ENCODE measurements at regions not wholly inside any gene's neighbourhood (a gene's known extent, or its start where the extent isn't known, plus 50 kb on each side); places are given as distances from the start of the nearest gene placed in this dataset.
"Not testable (repeated sequence)": the region's sequence is repeated elsewhere in the genome, so short reads cannot be mapped to it uniquely, and the experiment has no call there.

DNA sequence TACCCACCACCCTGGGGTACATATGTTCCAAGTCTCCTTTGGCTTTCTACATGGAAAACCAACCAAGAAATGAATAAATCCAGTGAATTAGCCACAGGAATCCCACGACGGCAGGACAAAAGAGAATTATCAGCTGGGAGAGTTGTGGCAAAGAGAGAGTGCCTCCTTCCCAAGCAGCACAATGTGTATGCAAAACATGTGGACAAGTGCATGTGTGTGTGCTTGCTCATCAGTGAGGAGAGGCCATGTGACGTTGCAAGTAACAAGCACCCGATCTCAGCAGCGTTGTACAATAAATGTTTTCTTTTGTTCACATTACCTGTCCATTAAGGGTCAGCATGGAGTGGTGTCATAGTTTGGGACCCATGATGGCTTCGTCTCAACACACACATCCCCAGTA lies 50.0 kb upstream of the EMX2 start:
- TF ChIP-seq POLR2AphosphoS5 (IDR thresholded peaks at IDR 0.05) (no peak), POLR2A (IDR thresholded peaks at IDR 0.05) (no peak)
- TF ChIP-seq, protein P1, sequence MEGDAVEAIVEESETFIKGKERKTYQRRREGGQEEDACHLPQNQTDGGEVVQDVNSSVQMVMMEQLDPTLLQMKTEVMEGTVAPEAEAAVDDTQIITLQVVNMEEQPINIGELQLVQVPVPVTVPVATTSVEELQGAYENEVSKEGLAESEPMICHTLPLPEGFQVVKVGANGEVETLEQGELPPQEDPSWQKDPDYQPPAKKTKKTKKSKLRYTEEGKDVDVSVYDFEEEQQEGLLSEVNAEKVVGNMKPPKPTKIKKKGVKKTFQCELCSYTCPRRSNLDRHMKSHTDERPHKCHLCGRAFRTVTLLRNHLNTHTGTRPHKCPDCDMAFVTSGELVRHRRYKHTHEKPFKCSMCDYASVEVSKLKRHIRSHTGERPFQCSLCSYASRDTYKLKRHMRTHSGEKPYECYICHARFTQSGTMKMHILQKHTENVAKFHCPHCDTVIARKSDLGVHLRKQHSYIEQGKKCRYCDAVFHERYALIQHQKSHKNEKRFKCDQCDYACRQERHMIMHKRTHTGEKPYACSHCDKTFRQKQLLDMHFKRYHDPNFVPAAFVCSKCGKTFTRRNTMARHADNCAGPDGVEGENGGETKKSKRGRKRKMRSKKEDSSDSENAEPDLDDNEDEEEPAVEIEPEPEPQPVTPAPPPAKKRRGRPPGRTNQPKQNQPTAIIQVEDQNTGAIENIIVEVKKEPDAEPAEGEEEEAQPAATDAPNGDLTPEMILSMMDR (IDR thresholded peaks at IDR 0.05): no peak
- intact Hi-C loops (cut with DNase I; ENCODE audit: low total_unique reads): loop anchor here (10.0 kb wide), 1 partner anchor 752 kb away; no protein-coding TSS in a partner anchor
- Histone ChIP-seq H3K9me3 (no peaks in the 10 kb centered on the region), H3K27me3 (peaks cover 0 to 6% of the 10 kb centered on the region in 2 donors), H3K4me3 (no peak overlapping the region), H3K4me1 (no peaks in the 10 kb centered on the region), H3K36me3 (no peaks in the 10 kb centered on the region), H3K27ac (no peak overlapping the region)
- no peak for DNase-seq (ENCODE audit: low spot score in 2 of 2)

DNA sequence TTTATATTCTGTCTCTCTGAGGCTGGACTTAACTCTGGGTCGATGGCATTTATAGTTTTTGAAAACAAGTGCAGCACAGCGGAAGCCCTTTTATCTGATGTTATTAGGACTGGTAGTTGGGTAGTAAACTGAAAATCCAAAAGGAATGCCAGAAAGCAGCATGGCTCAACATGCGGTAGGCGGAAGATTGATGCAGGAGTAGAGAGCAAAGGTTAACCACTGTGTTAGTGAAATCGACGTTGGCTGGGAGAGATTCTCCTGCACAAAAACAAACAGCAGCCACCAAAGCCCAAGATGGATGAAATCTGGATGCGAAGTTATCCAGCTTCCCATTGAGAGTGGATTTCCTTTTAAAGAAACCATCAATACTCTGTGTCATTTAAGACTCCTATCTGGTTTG lies 54.5 kb upstream of the EMX2 start:
- Histone ChIP-seq H3K27ac (no peak overlapping the region), H3K4me3 (no peak overlapping the region), H3K4me1 (no peaks in the 10 kb centered on the region), H3K36me3 (no peaks in the 10 kb centered on the region), H3K27me3 (peaks cover 0 to 6% of the 10 kb centered on the region in 2 donors), H3K9me3 (no peaks in the 10 kb centered on the region)
- no peak for TF ChIP-seq POLR2A (IDR thresholded peaks at IDR 0.05)
- no peak for TF ChIP-seq POLR2AphosphoS5 (IDR thresholded peaks at IDR 0.05)
- intact Hi-C loops (cut with DNase I; ENCODE audit: low total_unique reads): no loop called here
- no peak for DNase-seq (ENCODE audit: low spot score in 2 of 2)

DNA sequence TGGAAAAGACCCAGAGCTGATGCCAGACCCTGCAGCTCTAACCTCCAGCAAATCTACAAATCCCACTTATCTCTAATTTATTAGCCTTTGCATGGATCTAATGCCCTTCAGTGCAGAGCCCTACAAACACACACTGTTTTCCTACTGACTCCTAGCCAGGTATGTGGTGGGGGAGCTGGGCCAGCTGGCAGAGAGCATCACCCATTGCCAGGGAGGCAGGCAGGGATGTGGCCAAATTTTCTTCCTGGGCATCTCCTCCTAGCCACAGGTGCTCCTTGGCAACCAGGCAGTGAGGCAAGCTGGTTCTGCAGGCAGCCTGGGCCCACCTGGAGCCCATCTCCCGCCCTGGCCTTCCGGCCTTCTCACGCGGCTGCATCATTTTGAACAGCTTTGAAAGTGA lies 55.9 kb upstream of the EMX2 start:
- intact Hi-C loops (cut with DNase I; ENCODE audit: low total_unique reads): no loop called here
- peaks cover 0 to 6% of the 10 kb centered on the region in 2 donors for H3K27me3 ChIP-seq
- no peaks in the 10 kb centered on the region for H3K9me3 ChIP-seq
- H3K4me3 ChIP-seq: no peak overlapping the region
- H3K27ac ChIP-seq: no peak overlapping the region
- H3K36me3 ChIP-seq: no peaks in the 10 kb centered on the region
- H3K4me1 ChIP-seq: no peaks in the 10 kb centered on the region
- peak in 1 of 2 donors; percentile 21 for DNase-seq (ENCODE audit: low spot score in 2 of 2)
- TF ChIP-seq, protein P1 (IDR thresholded peaks at IDR 0.05): no peak
- TF ChIP-seq POLR2A (IDR thresholded peaks at IDR 0.05): no peak
- TF ChIP-seq POLR2AphosphoS5 (IDR thresholded peaks at IDR 0.05): no peak

DNA sequence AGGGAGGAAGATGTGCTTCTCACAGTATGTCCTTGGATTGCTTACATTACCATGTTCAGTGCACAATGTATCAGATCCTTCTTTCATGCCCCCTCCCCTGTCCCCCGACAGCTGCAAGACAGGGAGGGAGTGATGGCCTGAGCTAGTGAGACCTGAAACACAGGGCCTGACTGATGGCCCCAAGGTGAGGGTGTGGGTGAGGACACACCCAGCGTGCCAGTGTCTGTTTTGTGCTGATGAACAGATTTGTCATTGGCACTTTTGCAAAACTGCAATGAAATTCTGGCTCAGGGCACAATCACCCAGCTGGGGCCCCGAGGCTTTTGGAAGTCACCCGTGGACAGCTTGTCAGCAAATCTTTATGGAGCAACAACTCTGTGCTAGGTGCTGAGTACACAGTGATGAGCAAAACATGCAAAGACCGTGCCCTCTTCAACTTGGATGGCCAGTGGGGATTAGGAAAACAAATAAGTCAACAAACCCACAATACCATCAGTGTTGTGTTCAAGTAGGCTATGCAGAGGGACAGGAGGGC lies 59.4 kb upstream of the EMX2 start:
- Histone ChIP-seq H3K4me3 (no peak overlapping the region), H3K4me1 (no peaks in the 10 kb centered on the region), H3K27ac (no peak overlapping the region), H3K9me3 (no peaks in the 10 kb centered on the region), H3K27me3 (peaks cover 0 to 8% of the 10 kb centered on the region in 2 donors), H3K36me3 (no peaks in the 10 kb centered on the region)
- intact Hi-C loops (cut with DNase I; ENCODE audit: low total_unique reads): no loop called here
- no peak for TF ChIP-seq POLR2A (IDR thresholded peaks at IDR 0.05)
- no peak for TF ChIP-seq POLR2AphosphoS5 (IDR thresholded peaks at IDR 0.05)
- TF ChIP-seq, protein P1 (IDR thresholded peaks at IDR 0.05): no peak
- DNase-seq (ENCODE audit: low spot score in 2 of 2): no peak

DNA sequence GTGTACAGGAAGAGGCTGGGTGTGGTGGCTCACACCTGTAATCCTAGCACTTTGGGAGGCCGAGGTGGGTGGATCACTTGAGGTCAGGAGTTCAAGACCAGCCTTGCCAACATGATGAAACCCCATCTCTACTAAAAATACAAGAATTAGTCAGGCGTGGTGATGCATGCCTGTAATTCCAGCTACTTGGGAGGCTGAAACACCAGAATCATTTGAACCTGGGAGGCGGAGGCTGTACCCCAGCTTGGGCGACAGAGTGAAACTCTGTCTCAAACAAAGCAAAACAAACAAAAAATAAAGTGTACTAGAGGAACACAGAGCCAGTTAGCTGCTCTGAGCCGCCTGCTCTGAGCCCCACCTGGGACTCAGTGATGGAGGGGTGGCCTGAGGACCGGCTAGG lies 61.5 kb upstream of the EMX2 start:
- H3K27ac ChIP-seq; intact Hi-C loops (cut with DNase I; ENCODE audit: low total_unique reads); DNase-seq (ENCODE audit: low spot score in 2 of 2); H3K4me1 ChIP-seq; H3K4me3 ChIP-seq; H3K9me3 ChIP-seq; H3K36me3 ChIP-seq; H3K27me3 ChIP-seq: not testable (repeated sequence)

DNA sequence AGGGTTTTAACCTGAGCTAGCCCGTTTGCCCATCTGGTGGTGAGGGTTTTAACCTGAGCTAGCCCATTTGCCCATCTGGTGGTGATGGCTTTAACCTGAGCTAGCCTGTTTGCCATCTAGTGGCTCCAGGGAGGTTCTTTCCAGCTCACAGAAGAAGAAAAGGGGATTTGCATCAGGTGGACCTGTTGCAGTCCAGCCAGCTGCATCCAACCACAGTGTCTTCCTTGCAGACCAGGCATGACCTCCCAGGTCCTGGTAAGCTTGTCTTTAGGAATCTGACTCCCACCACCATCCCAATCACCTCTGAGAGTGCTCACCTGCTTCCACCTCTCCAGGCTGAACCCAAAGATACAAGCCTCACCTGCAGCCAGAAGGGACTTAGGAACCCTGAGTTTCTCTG lies 62.4 kb upstream of the EMX2 start:
- H3K9me3 ChIP-seq: no peaks in the 10 kb centered on the region
- TF ChIP-seq, protein P1 (IDR thresholded peaks at IDR 0.05): no peak
- no peak for TF ChIP-seq POLR2A (IDR thresholded peaks at IDR 0.05)
- no peak for TF ChIP-seq POLR2AphosphoS5 (IDR thresholded peaks at IDR 0.05)
- no peaks in the 10 kb centered on the region for H3K4me1 ChIP-seq
- H3K36me3 ChIP-seq: no peaks in the 10 kb centered on the region
- intact Hi-C loops (cut with DNase I; ENCODE audit: low total_unique reads): no loop called here
- DNase-seq (ENCODE audit: low spot score in 2 of 2): no peak
- H3K27me3 ChIP-seq: peaks cover 0 to 8% of the 10 kb centered on the region in 2 donors
- no peak overlapping the region for H3K27ac ChIP-seq
- H3K4me3 ChIP-seq: no peak overlapping the region
